ENCODE measurements at regions not wholly inside any gene's neighbourhood (a gene's known extent, or its start where the extent isn't known, plus 50 kb on each side); places are given as distances from the start of the nearest gene placed in this dataset.
"Not testable (repeated sequence)": the region's sequence is repeated elsewhere in the genome, so short reads cannot be mapped to it uniquely, and the experiment has no call there.

DNA sequence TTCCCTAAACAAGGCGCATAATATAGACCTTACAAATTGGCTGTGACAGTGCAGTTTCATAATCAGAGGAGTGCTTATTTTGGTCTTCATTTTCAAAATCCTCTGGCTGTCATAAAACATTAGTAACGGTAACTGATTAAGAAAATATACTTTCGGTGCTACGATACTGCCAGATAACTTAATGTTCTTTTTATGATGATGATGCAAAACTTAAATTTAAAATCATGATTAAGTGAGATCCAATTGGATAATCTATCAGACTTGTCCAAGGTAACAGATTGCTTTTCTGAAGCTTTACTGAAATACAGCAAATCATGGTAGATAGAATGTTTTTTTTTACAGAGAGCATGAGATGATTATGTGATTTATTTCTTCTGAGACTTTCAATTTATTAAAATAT is 364.2 kb upstream of the CNTN3 start:
- DNase-seq: no peak

DNA sequence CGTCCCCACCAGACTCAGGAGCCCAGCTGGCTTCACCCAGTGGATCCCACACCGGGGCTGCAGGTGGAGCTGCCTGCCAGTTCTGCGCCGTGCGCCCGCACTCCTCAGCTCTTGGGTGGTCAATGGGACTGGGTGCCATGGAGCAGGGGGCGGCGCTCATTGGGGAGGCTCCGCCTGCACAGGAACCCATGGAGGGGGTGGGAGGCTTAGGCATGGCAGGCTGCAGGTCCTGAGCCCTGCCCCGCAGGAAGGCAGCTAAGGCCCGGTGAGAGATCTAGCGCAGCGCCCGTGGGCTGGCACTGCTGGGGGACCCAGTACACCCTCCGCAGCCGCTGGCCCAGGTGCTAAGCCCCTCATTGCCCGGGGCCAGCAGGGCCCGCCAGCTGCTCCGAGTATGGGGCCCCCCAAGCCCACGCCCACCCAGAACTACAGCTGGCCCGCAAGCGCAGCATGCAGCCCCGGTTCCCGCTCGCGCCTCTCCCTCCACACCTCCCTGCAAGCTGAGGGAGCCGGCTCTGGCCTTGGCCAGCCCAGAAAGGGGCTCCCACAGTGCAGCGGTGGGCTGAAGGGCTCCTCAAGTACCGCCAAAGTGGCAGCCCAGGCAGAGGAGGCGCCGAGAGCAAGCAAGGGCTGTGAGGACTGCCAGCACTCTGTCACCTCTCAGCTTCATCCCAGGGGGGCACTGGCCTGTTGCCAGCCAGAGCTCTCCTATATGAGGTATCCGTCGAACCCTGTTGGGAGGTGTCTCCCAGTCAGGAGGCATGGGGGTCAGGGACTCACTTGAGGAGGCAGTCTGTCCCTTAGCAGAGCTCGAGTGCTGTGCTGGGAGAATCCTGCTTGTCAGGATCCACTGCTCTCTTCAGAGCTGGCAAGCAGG is 370.8 kb upstream of the CNTN3 start:
- not testable (repeated sequence) for DNase-seq

DNA sequence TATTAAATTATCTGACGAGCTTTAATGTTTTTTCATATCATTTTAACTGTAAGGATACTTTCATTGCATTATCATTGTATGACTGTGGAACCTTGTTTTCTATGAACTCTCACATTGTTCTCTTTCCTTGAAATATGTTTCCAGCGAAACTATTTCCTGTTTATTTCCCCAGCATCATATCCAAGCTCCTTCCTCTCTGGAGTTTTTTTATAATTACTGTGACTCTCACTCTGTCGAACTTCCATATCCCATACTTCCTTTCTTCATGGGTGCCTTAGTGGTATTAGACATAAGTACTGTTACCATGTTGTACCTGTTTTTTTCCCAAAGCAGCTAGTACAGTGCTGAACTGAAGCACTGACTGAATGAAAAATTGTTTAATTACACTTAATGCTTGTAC is 373.6 kb upstream of the CNTN3 start:
- no peak for DNase-seq

GRCh38 chr3:74992898-74993297 is 378.4 kb upstream of the CNTN3 start:
- DNase-seq: no peak

DNA sequence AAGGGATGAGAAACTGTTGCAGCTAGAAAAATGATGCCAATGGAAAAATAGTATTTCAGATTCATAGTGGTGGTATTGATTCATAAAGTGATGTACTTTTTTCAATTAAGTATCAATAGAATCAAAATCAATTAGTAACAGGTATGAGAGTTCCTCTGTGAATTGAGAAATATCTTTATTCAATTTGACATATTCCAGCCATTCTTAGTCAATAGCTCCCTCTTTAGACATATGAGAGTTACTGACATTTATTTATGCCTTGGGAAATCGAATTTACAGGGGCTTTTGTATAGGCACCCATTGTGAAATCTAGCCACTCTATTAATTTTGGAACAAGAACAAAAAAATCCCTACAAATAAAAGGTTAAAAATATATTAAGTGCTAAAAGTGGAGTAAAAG is 386.9 kb upstream of the CNTN3 start:
- DNase-seq: no peak

DNA sequence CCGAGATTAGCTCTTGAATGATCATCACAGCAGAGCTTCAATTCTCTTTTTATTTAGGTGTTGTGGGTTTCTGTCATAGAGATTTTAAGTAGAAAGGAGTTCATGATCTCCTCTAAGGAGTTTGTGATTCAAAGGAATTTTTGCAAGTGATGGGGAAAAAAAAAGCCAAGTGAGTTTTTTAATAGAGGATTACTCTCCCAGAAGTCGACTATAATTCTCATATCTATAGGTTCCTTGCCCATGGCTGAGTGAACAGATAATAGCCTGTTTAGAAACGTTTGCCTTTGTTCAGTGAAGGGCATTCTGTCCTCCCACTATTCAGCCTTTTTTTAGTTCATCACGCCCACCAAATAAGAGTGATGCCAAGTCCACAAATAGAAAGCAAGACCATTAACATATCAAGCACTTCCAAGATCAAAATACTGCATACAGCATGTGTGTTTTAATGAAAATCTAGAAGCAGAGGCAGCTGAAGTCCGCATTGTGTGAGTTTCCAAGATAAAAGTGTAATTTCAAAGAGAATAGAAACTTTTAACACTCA is 398.4 kb upstream of the CNTN3 start:
- DNase-seq: no peak

- DNase-seq: no peak
Measured at GRCh38 chr3:75014008-75014407, 399.5 kb upstream of the CNTN3 start.

- DNase-seq: no peak
Measured at GRCh38 chr3:75015280-75015679, 400.8 kb upstream of the CNTN3 start.

GRCh38 chr3:75035146-75035545 is 420.7 kb upstream of the CNTN3 start:
- DNase-seq: no peak

- DNase-seq: no peak
Measured at GRCh38 chr3:75042941-75043340, 428.5 kb upstream of the CNTN3 start.

DNA sequence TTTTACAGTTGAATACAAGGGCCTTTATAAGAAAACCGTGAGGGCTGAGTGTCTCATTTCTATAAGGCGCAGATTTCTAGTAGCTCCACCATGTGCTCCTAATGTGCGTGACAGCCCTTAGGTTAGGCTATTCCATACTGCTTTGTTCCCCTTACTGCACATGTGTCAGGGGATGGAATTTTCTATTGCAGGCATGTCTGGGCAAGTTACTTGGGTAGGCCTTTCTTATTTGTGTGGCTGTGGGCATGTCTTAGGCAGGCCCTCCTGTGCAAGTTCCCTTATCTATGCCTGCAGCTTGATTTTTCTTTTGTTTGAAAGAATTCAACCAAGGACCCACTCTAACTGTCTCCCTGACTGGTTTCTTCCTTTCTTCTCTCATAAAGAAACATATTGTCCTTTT is 434.2 kb upstream of the CNTN3 start:
- no peak for DNase-seq

GRCh38 chr3:75049533-75049932 is 435.1 kb upstream of the CNTN3 start:
- DNase-seq: no peak

GRCh38 chr3:75059120-75059519 is 444.7 kb upstream of the CNTN3 start:
- DNase-seq: no peak

- DNase-seq: no peak
Measured at GRCh38 chr3:75061806-75062205, 447.3 kb upstream of the CNTN3 start.

- DNase-seq: no peak
Measured at GRCh38 chr3:75075158-75075557, 460.7 kb upstream of the CNTN3 start.

- DNase-seq: no peak
Measured at GRCh38 chr3:75076481-75076880, 462.0 kb upstream of the CNTN3 start.

- no peak for DNase-seq
Measured at GRCh38 chr3:75078290-75078689, 463.8 kb upstream of the CNTN3 start.

DNA sequence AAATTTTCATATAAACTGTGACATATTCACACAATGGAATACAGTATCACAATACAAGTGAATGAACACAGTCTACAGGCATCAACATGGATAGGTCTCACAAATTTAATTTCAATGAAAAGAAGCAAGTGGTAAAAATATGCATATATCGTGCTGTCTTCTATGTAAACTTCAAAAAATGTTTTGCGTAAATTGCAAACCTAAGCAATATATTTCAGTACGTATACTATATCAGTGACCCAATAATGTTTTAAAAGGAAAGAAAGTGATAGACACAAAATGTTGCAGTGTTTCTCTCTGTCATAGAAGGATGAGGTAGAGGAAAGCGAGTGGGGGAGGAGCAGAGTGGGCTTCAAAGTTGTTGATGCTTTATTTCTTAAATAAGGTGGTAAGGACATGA is 468.4 kb upstream of the CNTN3 start:
- DNase-seq: no peak

- DNase-seq: no peak
Measured at GRCh38 chr3:75089841-75090240, 475.4 kb upstream of the CNTN3 start.

GRCh38 chr3:75101329-75102147 is 487.1 kb upstream of the CNTN3 start:
- DNase-seq: no peak

DNA sequence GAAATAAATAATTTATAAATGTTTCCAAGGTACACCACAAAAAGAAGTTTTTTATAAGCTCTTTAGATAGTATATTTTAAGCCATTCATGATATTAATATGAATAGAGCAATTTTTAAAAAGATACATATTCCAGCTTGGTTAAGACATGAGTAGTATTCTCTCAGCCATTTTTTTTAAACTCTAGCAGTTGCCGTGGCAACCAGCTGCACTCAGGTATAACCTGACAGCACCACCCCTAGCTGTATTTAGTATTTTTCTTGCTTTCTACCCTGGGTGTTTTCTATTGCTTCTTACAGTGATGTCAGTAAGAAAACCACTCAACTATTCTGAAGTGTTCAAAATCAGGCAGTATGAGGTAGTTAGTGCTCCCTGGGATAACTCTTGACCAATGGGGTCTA is 496.3 kb upstream of the CNTN3 start:
- DNase-seq: no peak

DNA sequence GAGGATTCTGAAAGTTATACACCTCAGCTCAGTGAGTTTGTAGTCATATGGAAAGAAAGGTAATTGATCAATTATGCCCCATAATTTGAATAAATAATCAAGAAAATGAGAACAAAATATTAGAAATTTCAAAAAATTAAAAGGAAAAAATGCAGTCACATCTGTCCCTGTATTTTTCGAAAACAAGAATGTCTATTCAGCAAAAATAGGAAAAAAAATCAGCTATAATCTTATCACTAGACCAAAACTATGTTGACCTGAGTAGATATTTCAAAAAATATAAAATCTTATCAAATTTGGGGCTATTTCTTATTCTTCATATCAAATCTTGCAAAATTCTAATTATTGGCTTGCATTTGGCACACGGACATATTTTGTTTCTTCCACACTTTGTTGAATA is 501.2 kb upstream of the CNTN3 start:
- no peak for DNase-seq

DNA sequence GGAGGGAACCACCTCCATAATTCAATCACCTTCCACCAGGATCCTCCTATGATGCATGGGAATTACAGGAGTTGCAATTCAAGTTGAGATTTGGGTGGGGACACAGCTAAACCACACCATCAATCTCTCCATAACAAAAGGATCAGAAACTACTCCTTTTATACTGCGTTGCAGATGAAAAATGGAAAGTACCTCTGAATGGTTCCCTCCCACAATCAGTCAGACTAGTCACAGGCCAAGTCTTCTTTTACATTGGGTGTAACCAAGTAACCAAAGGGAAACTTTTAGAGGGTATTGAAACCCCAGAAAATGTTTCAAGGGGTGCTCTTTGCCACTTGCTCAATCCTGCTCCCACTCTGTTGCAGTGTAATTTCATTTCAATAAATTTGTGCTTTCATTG is 504.3 kb upstream of the CNTN3 start:
- DNase-seq: no peak

GRCh38 chr3:75126556-75126955 is 512.1 kb upstream of the CNTN3 start:
- DNase-seq: no peak
